HG02938 (cell line): ENCODE measurements at regions not wholly inside any gene's neighbourhood (a gene's known extent, or its start where the extent isn't known, plus 50 kb on each side); places are given as distances from the start of the nearest gene placed in this dataset.

ENCODE experiments used
- ATAC-seq: cut with Tn5 transposase; IDR thresholded peaks from one replicate; pipeline ENCODE4 v1.9.1; 2021; ENCODE audit warnings: mild to moderate bottlenecking, moderate library complexity; ENCODE audit not compliant: unreplicated experiment

DNA sequence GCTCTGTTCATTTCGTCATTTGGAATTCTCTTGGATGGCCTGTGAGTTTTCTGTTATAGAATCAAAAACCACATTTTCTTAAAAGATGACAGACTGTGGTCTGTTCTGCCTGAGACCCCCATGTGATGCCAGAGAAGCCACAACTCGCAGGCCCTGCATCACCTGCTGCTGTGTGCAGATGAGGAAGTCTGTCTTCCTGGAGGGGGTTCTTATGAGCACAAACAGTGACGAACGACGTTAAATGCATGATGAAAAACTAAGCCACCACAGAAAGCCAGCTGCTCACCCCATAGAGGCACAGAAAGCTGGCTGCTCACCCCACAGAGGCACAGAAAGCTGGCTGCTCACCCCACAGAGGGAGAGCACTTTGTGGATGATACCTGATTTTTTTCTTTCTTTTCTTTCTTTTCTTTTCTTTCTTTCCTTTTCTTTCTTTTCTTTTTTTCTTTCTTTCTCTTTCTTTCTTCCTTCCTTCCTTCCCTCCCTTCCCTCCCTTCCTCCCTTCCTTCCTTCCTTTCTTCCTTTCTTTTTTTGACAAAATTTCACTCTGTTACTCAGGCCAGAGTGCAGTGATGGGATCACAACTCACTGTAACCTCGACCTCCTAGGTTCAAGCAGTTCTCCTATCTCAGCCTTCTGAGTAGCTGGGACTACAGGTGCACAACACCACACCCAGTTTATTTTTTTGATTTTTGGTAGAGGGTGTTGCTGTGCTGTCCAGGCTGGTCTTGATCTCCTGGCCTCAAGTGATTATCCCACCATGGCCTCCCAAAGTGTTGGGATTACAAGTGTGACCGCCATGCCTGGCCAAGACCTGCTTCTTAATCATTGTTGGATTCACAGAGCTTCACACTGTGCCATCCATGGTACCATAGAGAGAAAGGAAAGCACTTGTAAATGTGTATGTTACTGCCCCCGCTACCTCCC is 1191.4 kb downstream of the UQCRFS1 start:
- no peak for ATAC-seq

DNA sequence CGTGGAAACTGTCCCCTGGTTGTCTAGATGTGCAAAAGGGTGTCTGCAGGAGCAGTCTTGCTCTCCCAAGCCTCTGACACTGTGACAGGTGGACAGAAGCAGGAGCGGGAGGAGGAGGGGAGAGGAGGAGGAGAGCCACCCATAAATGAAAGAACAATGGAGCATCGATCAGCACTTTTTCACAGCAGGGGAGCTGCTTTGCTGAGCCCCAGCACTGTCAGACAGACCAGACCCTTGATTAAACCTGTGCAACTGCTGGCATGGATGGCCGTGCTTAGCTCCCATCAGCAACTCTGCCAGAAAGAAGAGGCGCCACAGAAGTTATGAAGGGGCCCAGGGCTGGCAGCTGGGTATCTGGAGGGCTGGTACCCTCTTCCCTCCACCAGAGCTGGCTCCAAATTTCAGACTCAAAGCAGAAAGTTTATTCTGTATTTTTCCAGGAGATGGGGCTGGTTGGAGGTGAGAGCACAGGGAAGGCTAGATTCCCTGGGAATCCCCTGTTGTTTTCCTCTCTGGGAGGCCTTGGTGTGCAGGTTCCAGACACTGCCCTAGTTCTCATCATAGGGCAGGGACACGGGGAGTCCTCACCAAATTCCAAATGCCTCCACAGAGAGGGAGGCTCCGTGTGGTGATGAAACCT is 1192.2 kb downstream of the UQCRFS1 start:
- ATAC-seq: no peak

DNA sequence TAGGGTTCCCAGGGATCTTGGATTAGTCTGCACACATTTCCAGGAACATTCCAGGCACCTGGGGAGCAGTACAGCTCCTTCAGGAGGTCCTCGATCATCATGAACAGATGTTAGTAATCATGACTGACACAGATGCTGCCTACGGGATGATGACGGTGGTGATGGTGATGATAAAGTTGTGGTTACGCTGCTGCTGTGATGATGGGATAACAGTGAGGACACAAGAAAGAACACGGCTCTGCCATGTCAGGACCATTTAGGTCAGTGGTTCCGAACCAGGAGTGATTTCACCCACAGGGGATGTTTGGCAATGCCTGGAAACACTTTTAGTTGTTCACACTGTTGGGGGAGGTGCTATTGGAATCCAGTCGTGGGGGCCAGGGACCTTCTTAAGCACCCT is 1193.0 kb downstream of the UQCRFS1 start:
- ATAC-seq: no peak

DNA sequence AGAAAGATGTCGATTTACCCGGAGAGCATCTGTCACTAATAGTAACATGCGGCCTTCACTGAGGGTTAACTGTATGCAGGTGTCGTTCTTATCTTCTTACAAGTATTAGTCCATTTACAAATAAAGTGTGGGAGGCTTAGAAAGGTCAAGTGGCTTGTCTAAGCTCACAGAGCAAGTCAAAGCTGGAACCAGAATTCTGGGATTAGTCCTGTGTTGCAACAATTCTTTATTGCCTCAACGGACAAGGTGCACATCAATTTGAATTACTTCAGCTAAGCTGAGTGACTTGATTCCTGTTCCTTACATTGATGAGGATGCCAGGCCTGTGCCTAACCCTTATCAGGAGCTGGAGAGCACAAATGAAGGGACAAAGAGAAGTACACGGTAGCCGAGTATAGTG is 1193.6 kb downstream of the UQCRFS1 start:
- ATAC-seq: no peak

DNA sequence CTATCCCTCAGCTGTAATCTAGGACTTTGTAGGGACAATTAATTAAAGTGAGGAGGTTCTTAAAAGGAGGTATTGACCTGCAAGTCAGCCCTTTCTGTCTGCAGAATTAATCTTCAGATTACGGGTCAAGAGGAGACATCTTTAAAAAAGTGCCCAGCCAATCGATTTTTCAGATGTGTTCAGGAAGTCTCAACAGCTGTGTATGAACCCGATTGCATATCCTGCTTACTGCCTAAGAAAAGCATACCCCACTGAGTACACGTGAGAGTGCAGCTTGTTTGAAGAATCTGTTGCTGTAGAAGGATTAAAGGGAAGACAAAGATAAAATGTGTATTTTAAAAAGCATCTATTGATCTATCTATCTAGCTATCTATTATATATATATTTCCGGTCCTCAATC is 1194.5 kb downstream of the UQCRFS1 start:
- ATAC-seq: no peak

DNA sequence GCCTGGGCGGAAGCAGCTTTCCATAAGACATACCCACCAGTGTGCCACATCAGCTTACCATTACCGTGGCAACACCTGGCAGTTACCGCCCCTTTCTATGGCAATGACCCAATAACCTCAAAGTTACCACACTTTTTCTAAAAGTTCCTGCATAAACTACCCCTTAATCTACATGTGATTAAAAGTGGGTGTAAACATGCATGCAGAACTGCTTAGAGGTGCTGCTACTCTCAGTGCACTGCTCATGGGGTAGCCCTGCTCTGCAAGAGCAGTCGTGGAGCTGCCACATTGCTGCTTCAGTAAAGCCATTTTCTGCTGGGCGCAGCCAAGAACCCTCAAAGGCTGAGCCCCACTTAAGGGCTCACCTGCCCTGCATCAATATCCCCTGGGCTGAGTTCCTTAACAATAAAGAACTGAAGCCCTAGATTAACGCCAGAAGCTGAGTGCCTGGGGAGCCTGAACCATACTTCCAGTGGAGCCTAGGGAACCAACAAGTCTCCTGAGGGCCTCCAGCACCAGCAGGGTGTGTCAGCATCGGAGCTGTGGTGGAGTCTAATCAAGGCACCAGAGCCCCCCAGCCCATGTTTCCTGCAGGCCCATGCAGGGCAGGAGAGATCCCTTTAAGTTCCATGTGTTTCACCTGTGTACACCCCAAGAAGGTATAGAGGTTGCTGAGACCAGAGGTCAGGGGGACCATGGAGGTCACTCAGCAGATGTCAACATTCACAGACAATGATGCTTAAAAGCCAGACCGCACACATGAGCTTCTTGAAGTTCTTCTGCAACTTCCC is 1198.1 kb downstream of the UQCRFS1 start:
- no peak for ATAC-seq

DNA sequence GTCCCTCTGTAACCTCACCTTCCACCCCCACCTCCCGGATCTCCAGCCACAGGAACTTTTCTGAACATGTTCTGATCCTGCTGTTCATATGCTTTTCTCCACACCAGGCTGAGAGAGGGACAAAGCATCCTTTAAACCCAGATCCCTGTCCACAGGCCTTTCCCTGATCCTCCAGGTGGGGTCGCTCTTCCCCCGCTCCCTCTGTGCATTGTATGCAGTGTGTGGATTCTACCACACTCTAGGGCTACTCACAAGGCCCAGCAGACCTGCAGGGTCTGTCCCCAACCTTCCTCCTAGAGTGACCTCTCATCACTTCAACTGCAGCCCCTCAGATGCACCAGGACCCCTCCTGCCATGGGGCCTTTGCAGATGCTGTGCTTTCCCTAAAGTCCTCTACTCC is 1200.6 kb downstream of the UQCRFS1 start:
- no peak for ATAC-seq

DNA sequence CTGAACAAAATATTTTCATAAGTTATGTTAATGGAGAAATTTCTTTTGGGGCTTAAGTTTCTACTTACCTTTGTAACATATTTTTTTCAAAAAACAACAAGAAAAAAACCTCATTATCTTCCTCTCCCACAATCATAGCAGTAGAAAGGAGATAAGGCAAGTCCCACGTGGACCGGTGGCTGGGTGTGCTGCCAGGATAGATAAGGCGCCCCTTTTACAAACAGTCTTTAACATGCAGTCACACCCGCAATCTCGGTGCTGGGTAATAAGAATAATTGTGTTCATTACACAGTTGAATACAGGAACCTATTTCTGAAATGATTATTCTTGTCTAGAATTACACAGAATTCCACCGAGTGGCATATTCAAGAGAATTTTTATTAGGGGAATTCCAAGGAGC is 1202.3 kb downstream of the UQCRFS1 start:
- ATAC-seq: no peak

DNA sequence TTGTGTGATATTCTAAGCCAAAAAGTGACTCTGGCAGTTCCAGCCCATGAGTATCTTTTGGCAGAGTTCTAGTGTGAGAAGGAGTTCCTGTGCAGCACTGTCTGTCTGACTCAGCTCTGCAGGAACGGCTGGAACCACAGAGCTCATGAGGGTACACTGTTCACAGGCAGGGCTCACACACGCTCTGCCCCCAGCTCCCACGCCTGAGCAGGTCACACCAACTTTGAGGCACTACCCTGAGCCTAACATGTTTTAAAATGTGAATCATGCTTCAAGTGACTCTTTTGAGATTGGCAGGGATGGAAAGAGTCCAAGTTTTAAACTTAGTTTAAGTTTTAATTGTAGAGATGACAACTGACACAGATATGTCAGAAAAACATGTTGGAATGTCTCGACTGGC is 1203.3 kb downstream of the UQCRFS1 start:
- ATAC-seq: no peak

DNA sequence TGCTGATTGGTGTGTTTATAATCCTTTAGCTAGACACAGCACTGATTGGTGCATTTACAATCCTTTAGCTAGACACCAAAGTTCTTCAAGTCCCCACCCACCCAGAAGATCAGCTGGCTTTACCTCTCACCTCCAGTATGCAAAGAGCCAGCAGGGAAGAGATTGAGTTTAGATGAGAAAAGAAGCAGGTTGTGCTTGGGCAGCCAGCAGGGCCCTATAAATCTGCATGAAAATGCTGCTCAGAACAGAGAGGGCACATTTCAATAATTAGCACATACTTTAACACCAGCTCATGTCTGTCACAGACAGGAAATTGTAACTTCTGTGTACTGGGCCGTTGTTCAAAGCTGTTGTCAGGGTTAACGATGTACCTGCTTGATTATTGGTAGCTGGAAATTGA is 1204.3 kb downstream of the UQCRFS1 start:
- no peak for ATAC-seq

DNA sequence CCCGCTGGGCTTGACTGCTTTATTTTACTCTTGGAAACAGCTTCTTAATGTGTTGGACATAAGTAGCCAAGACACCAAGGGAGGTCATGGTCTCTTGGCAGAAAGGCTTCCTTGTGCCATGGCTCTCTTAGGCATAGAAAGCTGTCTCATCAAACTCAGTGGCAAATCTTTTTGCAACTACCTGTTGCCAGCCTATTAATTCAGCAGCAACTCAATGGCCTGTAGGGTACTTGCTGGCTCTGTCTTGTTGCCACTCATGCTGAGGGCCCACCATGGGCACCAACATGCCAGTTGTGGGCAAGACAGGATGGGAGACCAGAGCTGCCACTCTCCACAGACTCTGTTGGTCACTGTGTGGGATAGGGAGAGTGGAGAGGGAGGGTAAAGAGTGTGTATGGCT is 1209.4 kb downstream of the UQCRFS1 start:
- ATAC-seq: no peak

DNA sequence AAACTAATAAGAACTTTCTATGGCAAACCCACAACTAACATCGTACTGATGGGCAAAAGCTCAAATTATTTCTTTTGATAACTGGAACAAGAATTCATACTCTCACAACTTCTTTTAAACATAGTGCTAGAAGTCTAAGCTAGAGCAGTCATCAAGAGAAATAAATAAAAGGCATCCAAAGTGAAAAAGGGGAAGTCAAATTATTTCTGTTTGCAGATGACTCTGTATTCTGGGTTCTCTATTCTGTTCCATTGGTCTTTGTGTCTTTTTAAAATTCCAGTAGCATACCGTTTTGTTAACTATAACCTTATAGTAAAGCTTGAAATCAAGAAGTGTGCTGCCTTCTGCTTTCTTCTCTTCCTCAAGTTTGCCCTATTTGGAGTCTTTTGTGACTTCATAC is 1215.9 kb downstream of the UQCRFS1 start:
- ATAC-seq: no peak

DNA sequence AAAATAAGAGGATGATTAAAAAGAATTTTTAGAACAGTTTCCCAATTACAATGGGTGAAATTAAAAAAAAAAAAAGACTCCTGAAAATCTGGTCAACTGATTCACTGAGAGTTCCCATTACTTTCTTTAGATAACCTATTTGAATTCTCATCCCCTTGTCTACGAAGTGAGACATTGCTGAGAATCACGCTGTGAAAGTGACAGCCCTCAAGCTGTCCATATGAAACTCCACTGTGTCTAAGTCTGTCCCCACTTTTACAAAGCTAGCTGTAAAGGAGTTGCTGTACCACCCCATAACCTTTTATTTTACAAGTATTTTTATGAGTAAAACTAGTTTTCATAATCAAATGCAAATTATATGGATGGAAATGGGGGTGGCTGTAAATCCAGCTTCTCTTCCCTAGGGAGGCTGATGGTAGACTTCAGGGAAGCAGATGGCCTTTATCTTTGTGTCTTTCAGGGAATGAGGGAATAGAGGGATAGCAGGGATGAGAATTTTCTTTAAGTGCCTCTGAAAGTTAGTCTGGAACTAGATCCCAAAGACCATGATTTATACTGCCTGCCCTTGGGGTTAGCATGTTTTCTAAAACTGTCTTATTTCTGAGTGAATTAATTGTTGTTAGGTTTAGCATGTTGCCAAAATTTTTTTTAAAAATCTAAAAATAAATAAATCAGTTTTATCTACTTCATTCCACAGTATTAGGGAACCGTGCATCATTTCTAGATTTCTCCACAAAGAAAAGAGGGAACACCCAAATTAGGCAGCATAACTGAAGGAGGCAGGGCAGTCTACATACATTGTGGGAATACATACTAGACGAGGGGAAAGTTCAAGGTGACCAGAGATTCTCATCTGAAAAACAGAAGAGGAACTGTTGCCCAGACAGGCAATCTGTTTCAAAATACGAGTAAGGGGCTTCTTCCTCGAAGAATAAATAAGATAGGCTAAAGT is 1219.1 kb downstream of the UQCRFS1 start:
- no peak for ATAC-seq

DNA sequence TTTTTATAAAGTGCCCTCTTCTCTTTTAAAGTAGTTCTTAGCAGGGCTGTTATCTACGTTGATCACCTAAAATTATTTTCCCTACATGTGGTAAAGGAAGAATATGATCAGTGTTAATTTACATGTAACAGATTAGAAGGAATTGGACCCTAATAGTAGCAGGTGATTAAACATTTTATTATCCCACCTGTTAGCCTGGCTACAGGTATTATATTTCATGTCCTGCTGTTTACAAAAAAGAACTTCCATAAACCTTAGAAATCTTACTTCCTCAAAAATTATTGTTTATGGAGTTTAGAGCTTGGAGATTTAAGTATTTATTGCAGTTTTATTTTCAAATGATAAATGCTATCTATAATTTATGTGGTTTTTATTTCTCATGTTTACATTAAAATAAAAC is 1226.7 kb downstream of the UQCRFS1 start:
- ATAC-seq: no peak

DNA sequence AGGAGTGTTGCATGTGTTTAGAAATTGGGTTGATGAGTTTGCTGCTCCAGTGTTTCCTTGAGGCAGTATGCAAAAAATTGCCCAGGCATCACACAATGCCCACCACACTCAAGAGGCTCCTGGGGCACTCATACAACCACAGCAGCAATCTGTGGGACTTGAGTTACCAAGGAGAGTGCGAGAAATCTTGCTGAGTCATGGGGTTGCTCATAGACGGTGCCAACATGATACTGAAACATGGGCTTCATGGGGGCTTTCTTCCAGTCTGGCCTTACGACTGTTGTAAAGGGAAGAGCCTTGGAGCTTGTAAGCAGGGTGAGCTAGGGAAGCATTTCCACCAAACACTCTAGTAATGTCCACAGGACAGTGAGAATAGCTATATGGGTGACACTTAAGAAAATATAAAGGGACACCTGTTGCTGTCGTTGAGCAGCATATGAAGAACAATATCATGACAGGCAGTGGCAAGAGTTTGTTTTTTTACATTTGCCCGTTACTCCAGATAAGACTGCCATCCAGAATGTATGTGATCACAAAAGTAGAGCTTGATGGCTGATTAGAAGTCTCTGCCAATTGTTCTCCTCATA is 1237.4 kb downstream of the UQCRFS1 start:
- no peak for ATAC-seq

DNA sequence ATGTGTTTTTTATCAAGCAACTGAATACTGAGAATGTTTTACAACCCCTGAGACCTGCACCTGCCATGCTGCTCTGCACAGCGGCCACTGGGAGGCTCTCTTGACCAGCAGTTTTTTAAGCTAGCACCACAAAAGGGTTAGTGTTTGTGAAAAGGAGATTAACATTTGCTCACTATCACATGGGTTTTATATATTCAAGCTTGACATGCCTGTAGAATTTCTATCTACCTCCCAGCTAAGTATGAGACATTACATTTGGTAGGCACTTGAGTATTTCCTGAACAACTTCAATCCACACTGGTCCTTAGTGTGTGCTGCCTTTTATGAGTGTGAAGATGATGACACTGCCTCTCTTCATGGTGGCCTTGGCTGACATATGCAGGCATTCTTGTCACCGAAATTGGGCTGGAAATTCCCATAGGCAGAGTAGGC is 1238.9 kb downstream of the UQCRFS1 start:
- no peak for ATAC-seq

DNA sequence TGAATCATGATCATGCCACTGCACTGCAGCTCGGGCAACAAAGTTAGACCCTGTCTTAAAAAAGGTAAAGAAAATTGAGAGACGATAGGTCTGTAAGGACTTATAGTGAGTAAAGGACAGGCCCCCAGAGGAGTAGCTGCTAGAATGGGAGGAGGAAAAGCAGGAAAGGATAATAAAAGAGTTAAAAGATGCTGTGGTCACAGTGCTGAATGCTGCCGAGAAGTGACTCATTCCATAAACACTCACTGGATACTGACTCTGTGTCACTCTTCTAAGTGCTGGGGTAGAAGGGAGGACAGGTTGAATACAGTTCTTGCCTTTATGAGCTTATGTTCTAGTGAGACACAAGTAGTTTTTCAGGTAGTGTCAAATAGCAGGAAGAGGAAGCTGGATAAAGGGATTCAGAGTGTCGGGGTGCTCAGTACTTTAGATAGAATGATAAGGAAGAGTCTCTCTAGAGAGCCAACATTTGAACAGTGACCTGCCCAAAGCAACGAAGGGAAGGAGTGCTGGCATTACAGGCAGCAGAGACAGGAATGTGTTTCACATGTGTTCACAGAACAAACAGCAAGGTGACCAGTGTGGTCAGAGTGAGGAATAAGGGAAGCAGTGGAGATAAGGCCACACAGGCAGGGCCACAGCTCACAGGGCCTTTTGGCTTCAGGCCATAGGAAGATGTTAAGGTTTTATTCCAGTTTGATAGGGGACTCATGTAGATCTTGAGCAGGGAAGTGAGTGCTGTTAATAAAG is 1240.5 kb downstream of the UQCRFS1 start:
- ATAC-seq: no peak

DNA sequence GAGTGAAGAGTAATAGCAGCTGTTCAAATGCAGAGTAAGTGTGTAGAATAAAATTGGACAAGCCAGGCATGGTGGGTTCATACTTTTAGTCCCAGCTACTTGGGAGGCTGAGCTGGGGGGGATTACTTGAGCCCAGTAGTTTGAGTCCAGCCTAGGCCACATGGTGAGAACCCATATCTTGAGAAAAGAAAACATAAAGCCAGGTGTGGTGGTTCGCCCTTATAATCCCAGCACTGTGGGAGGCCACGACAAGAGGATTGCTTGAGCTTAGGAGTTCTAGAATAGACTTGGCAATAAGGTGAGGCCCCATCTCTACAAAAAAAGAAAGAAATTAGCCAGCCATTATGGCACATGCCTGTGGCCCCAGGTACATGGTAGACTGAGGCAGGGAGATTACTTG is 1241.1 kb downstream of the UQCRFS1 start:
- no peak for ATAC-seq

DNA sequence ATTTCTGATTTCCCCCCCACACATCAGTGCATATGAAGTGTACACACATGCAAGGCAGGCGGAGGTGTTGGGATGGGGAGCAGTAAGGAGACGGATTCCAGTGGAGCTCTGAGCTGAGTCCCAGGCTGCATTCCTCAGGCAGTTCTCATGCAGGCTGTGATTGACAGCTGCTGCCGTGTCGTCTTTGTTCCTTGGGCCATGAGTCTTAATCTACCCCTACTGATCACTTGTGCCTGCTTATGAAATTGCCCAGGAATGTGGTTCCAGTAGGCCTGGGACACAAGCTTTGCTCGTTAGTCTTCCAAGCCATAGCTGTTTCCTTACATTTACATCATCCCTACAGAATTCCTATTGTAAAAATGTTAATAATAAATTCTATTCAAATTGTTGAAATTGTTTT is 1241.9 kb downstream of the UQCRFS1 start:
- ATAC-seq: no peak
